Stimulated activated CD4-positive, alpha-beta T cell treated with anti-CD3 and anti-CD28 coated beads, TNF-alpha, amount 100 ng/mL, for 48 hours (primary cell): ENCODE measurements at regions not wholly inside any gene's neighbourhood (a gene's known extent, or its start where the extent isn't known, plus 50 kb on each side); places are given as distances from the start of the nearest gene placed in this dataset.

Experiments used
- DNase-seq, 3 donors: peaks; one replicate each; pipeline ENCODE4 v3.0.0-alpha.2; 2020; ENCODE audit warnings: low read depth in 3 of 3

GRCh38 chr3:18675197-18675596 lies 250.1 kb upstream of the SATB1 start:
- no peak for DNase-seq

GRCh38 chr3:18672561-18672960 lies 247.4 kb upstream of the SATB1 start:
- DNase-seq, result no peak

- no peak for DNase-seq
Measured at GRCh38 chr3:18670759-18671158, 245.6 kb upstream of the SATB1 start.

GRCh38 chr3:18669374-18669773 lies 244.2 kb upstream of the SATB1 start:
- DNase-seq, result no peak

GRCh38 chr3:18667552-18667951 lies 242.4 kb upstream of the SATB1 start:
- no peak for DNase-seq

GRCh38 chr3:18666655-18667054 lies 241.5 kb upstream of the SATB1 start:
- DNase-seq, result no peak

GRCh38 chr3:18660059-18660458 lies 234.9 kb upstream of the SATB1 start:
- DNase-seq, result no peak

- no peak for DNase-seq
Measured at GRCh38 chr3:18657858-18658820, 233.0 kb upstream of the SATB1 start.

- DNase-seq, result no peak
Measured at GRCh38 chr3:18656866-18657265, 231.7 kb upstream of the SATB1 start.

- no peak for DNase-seq
Measured at GRCh38 chr3:18656410-18656809, 231.3 kb upstream of the SATB1 start.

GRCh38 chr3:18655827-18656226 lies 230.7 kb upstream of the SATB1 start:
- DNase-seq, result no peak

- DNase-seq, result no peak
Measured at GRCh38 chr3:18652781-18653180, 227.6 kb upstream of the SATB1 start.

- no peak for DNase-seq
Measured at GRCh38 chr3:18650731-18651130, 225.6 kb upstream of the SATB1 start.

- DNase-seq, result peak; percentile 46 to 58 (median 54)
Measured at GRCh38 chr3:18649666-18650363, 224.7 kb upstream of the SATB1 start.

- DNase-seq, result no peak
Measured at GRCh38 chr3:18648868-18649462, 223.8 kb upstream of the SATB1 start.

- DNase-seq, result no peak
Measured at GRCh38 chr3:18648159-18648558, 223.0 kb upstream of the SATB1 start.

GRCh38 chr3:18645619-18646018 lies 220.5 kb upstream of the SATB1 start:
- peak in 2 of 3 donors; percentile 56 to 66 for DNase-seq

GRCh38 chr3:18643281-18643680 lies 218.1 kb upstream of the SATB1 start:
- DNase-seq, result no peak

GRCh38 chr3:18641916-18642315 lies 216.8 kb upstream of the SATB1 start:
- DNase-seq, result no peak

- no peak for DNase-seq
Measured at GRCh38 chr3:18635215-18635614, 210.1 kb upstream of the SATB1 start.

- no peak for DNase-seq
Measured at GRCh38 chr3:18634461-18634860, 209.3 kb upstream of the SATB1 start.

- no peak for DNase-seq
Measured at GRCh38 chr3:18633002-18633401, 207.9 kb upstream of the SATB1 start.

- no peak for DNase-seq
Measured at GRCh38 chr3:18630295-18630694, 205.2 kb upstream of the SATB1 start.
